Limb (tissue), 2 donors: ENCODE measurements at regions not wholly inside any gene's neighbourhood (a gene's known extent, or its start where the extent isn't known, plus 50 kb on each side); places are given as distances from the start of the nearest gene placed in this dataset.

Source experiments
- DNase-seq, 2 donors: peaks; one replicate each; pipeline ENCODE4 v3.0.0-alpha.2; 2016; ENCODE audit errors: extremely low spot score in 2 of 2

DNA sequence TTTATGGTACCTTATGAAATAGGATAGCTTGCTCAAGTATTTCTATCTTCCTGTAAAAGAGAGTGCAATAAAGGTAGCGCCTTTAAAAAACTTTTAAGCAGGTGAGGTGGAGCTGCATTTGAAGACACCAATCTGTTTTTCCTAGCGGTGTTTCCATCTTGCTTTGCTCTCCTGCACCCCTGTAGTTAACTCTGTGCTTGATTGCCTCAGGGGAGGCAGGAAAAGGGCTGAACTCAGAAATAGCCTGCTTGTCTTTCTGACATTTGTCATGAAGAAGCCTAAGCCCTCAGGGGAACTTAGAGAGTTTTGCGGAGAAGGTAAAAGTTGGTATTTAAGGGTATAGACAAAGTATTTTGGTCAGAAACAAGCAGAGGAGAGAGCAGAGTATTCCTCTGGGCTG is 63.0 kb upstream of the TPRG1 start:
- DNase-seq = no peak

DNA sequence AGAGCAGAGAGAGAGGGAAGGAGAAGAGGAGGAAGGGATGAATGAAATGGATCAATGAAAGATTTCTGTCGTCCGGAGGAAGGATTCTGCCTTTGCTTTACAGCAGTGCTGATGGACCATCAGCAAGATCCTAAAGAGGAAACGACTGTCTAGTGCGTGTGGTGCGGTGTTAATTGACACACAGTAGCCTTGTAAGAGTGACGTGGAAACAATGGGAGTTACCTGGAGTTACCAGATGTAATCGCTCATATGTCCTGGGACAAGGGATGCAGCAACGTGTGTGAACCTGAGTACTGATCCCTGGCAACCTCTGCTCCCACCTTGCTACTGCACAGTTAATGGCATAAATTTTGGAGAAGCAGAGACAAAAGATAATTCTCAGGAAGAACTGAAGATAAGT is 62.6 kb upstream of the TPRG1 start:
- DNase-seq = no peak

DNA sequence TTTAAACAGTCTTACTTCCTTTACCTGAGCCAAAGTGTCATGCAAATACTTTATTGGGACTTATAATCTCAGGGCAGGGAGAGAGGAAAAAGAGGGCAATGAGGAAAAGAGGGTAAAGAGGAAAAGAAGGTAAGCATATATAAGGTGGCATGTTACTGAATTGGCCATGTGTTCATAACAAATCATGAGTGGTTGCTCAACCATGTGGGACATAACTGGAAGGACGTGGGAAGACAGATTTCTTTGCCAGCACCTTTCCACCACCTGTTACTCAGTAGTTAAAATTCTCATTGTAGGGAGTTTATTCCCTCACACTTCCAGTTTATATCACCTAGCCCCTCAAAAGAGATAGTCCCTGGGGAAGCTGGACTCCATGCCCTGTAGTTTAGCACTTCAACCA is 54.7 kb upstream of the TPRG1 start:
- no peak for DNase-seq

DNA sequence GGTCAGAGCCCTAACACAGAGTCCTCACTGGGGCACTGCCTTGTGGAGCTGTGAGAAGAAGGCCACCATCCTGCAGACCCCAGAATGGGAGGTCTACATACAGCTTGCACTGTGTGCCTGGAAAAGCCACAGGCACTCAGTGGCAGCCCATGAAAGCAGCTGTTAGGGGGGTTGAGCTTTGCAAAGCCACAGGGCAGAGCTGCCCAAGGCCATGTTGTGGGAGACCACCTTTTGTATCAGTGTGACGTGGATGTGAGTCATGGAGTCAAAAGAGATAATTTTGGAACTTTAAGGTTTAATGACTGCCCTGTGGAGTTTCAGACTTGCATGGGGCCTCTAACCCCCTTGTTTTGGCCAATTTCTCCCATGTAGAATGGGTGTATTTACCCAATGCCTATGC is 52.9 kb upstream of the TPRG1 start:
- DNase-seq = no peak

DNA sequence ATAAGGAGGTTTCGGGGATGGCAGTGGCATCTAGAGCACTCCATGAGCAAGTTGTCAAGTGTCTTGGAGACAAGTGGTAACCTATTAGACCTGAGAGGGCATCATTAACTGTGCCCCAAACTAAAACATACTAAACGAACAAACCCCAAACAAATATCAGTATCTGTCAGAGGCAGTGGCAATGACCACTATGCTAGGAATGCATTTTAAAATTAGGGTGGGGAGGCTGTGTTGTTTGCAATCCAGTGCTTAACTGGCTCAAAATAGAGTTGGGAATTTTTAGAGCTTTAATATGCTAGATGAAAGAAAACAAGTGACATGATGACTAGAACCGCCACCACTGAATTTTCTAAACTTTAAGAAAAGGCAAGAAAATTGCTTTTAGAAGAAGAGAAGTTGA is 51.8 kb upstream of the TPRG1 start:
- no peak for DNase-seq

DNA sequence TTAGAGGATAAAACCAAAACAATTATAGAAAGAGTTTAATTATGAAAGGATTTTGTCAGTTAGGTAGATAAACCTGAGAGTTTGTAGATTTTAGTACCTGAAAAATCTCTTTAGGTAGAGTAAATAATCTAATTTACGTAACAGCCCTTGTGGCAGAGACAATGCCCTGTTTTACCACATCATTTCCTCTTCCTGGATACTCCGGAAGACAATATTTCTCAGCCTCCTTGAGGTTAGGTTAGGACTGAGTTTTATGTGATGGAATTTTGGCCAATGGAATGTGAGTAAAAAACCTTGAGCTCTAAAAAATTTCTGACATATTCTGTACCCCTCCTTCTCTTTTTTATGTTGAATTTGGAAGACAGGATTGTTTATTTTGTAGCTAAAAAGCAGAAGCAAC is 50.7 kb upstream of the TPRG1 start:
- no peak for DNase-seq
